Middle frontal gyrus (tissue), 1 donor: ENCODE measurements at regions not wholly inside any gene's neighbourhood (a gene's known extent, or its start where the extent isn't known, plus 50 kb on each side); places are given as distances from the start of the nearest gene placed in this dataset.

Experiments
- DNase-seq: peaks from one replicate; pipeline ENCODE4 v3.0.0-alpha.2; 2015; ENCODE audit warnings: low spot score; ENCODE audit errors: extremely low spot score

GRCh38 chr5:130727830-130728229 is 437.2 kb downstream of the HINT1 start:
- no peak for DNase-seq

- no peak for DNase-seq
These were observed 440.4 kb downstream of the HINT1 start for GRCh38 chr5:130724658-130725057.

DNA sequence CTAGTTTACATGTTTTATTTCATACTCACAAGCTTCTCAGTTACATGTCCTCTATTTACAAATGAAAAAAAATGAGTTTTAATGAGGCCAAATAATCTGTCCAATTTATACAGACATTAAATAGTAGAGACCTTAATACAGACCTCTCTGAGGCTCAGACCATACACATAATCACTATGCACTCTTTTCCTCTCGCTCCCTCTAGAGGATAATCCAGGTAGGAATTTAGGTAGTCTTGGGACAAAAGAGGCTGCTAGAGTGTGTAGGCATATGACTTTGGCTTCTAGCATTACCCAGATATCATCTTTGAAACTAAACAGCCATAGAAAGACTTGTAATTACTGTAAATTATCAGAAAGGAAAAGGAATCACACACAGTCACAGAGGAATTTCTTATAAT is 444.7 kb downstream of the HINT1 start:
- no peak for DNase-seq

DNA sequence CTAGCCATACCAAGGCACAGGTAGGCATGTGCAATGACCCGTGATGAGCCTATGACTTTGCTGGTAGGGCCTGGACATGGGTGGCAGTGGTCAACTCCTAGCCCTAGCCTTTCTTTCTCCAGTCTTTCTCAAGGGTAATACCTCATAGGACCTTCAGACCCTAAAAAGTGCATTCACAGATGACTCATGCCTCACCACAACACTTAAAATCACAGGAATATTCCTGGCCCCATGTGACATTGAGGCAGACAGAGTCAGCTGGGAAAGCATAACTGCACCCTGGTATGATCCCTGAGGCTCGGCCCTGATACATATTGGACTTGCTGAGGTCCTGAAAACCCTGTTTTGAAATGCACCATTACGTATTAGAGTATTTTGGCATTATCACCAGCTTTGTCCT is 449.5 kb downstream of the HINT1 start:
- DNase-seq: no peak

GRCh38 chr5:130714200-130714599 is 450.9 kb downstream of the HINT1 start:
- DNase-seq: no peak

- DNase-seq: no peak
These were observed 452.7 kb downstream of the HINT1 start for GRCh38 chr5:130712324-130712723.

DNA sequence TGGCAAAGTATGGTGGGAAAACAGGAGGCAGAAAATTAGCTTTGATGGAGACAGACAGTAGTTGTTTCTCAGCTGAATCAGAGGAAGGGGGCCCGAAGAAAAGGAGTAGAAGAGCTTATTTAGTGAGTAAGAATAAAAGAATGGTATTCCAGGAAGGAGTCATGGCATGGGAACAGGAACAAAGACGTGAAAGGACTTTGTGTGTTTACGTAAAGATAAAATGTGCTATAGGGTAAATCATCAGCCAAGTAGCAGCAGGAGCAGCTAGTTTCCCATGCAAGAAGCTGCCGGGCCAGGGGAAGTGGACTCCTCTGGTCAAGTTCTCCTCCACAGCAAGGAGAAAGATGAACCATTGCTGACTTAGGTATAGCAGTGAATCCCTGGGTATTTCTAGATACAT is 454.5 kb downstream of the HINT1 start:
- DNase-seq: no peak

DNA sequence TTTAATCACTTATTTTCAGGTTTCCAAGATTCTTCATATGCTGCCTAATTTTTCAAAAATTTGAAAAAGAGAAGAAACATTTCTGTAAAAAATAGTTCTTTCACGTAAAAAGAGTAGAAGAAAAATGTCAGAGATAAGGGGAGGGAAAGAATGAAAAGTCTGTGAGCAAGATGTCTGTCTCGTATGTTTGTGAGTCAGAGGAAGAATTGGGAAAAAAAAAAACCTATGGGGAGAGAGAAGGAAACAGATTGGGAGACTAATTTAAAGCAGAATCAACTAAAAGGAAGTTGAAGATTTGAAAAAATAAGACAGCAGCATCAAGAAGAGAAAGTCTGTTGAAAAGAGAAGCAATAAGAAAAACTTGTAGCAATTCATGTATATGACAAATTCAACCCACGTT is 456.3 kb downstream of the HINT1 start:
- DNase-seq: no peak

GRCh38 chr5:130706696-130707095 is 458.4 kb downstream of the HINT1 start:
- no peak for DNase-seq

DNA sequence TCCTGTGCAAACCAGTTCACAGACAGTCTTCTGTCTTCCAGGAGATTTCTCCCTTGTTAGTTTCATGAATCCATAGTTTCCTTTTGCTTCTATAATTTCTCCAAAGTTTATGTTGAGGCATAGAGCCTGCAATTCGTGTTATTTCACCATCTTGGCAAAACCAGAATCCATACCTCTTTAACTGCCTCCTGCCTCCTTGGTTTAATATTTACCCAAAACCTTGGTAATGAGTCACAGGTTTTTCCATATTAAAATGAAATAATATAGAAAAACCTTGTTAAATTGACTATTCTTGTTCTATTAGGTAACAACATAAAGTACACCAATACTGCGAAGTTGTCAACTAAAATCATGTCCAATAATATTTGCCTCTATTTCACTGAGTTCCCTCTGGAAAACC is 459.7 kb downstream of the HINT1 start:
- DNase-seq: no peak

GRCh38 chr5:130693509-130693908 is 471.5 kb downstream of the HINT1 start:
- DNase-seq: no peak

- DNase-seq: no peak
These were observed 472.3 kb downstream of the HINT1 start for GRCh38 chr5:130692770-130693169.

DNA sequence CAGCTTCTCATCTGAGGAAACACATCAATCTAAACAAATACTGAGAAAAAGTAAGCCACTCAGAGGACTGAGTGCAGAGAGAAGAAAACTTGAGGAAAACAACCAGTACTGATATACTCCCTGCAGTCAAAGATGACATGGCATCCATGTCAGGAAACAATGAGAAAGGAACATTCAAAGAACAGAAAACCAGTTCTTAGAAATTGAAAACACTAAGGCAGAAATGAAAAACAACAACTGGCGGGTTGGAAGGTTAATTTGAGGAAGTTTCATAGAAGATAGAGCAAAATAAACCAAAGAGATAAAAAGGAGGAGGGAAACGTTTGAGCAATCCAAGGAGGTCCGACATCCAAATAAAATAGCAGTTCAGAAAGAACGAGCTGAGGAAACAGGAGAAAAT is 475.2 kb downstream of the HINT1 start:
- no peak for DNase-seq

- no peak for DNase-seq
These were observed 477.8 kb downstream of the HINT1 start for GRCh38 chr5:130687085-130687733.

GRCh38 chr5:130678637-130679036 is 486.4 kb downstream of the HINT1 start:
- DNase-seq: no peak

DNA sequence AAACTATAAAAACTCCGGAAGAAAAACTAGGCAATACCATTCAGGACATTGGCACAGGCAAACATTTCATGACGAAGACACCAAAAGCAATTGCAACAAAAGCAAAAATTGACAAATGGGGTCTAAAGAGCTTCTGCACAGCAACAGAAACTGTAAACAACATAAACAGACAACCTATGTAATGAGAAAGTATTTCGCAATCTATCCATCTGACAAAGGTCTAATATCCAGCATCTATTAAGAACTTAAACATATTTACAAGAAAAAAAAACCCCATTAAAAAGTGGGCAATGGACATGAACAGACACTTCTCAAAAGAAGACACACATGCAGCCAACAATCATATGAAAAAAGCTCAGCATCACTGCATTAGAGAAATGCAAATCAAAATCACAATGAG is 498.6 kb downstream of the HINT1 start:
- no peak for DNase-seq

GRCh38 chr5:130652176-130652575 is 512.9 kb downstream of the HINT1 start:
- DNase-seq: no peak

DNA sequence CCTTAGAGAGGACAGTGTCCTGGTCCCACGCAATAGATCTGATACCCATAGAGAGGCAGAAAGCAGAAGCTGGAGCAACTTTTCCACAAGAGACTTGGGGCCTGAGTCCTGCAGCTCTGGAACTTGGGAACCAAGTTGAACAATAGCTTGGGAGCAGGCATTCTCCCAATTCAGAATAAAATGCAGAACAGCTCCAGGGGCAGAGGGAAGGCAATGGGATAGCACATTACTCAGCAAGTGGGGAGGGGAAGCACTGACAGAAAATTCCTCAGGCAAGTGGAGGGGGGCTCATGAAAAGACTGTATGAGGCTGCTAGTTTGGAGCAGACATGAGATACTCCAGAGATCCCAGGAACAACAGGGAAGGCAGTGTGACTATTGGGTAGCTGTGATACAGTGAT is 513.6 kb downstream of the HINT1 start:
- DNase-seq: no peak

- DNase-seq: no peak
These were observed 521.7 kb downstream of the HINT1 start for GRCh38 chr5:130643321-130643720.

GRCh38 chr5:130642461-130642860 is 522.6 kb downstream of the HINT1 start:
- no peak for DNase-seq

GRCh38 chr5:130627145-130627544 is 537.9 kb downstream of the HINT1 start:
- DNase-seq: no peak

GRCh38 chr5:130624805-130625204 is 540.3 kb downstream of the HINT1 start:
- no peak for DNase-seq

DNA sequence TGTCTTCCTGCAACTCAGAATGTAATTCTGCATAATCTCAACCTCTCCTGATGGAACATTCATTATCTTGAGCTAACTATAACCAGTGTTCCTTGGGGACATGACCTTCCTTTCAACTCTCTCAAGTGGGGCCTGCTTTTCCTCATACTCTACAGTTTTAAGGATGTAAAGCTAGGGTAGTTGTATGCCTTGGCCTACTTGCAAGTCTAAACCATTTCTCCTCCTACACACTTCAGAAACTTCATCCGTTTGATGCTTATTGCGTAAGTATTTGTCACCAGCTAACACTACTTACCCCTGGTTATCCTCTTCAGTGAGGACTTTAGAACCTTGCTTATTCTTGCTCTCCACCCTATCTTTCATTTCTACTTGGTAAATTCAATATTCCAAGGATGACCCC is 548.9 kb downstream of the HINT1 start:
- no peak for DNase-seq

DNA sequence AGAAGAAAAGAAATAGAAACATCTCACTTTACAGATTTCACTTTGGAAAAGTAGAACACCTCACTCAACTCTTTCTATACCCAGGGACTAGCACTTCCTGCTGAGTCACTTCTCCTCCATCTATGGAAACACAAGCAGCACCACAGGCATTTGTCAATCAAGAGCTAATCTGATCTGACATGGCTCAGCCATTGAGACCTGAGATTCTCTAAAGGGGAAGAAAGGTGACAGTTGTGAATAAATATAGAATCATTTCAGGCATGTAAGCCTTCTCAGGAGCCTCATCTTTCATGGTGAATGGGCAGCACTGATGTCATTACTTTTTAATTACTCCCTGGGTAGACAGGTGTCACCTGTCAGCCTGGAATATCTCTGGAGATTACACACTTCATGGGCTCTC is 559.8 kb downstream of the HINT1 start:
- no peak for DNase-seq
